PC-3 (cell line): ENCODE measurements at regions not wholly inside any gene's neighbourhood (a gene's known extent, or its start where the extent isn't known, plus 50 kb on each side); places are given as distances from the start of the nearest gene placed in this dataset.
A peak's percentile ranks its signal among the peaks of the same experiment; 100 is the strongest.

Source experiments
- ATAC-seq: fragments of 200-7000 bp; cut with Tn5 transposase; 2 replicates; pipeline ENCODE4 v1.9.1; 2020; ENCODE audit warnings: mild to moderate bottlenecking, moderate library complexity
- BruUV-seq: library from RNA; stranded (reverse); fragments of 400-500 nt; replicated peaks from 2 replicates; lab custom pipeline; 2021; lab: Mats Ljungman, UMichigan
- CTCF ChIA-PET: fragments of 300-600 bp; sonication (Branson Sonifier 250); formaldehyde crosslinking; loops from one replicate; lab custom pipeline; 2022; ENCODE audit warnings: antibody characterized with exemption; lab: Charles Lee
- POLR2A ChIA-PET: fragments of 300-600 bp; sonication (Branson Sonifier 250); formaldehyde crosslinking; loops from one replicate; lab custom pipeline; 2022; ENCODE audit warnings: antibody characterized with exemption; ENCODE audit not compliant: unreplicated experiment; lab: Charles Lee
- DNase-seq: peaks from one replicate; pipeline ENCODE4 v3.0.0-alpha.2; 2015
- H2AFZ ChIP-seq: fragments of 300-600 bp; sonication (generic); 2 replicates; pipeline ENCODE4 v1.6.0; 2016; ENCODE audit warnings: antibody characterized with exemption, low read length
- H3F3A ChIP-seq: fragments of 300-600 bp; sonication (generic); one replicate; pipeline ENCODE4 v1.6.0; 2017; ENCODE audit warnings: antibody characterized with exemption, low read length, control low read depth, mild to moderate bottlenecking; ENCODE audit not compliant: unreplicated experiment
- H3K27ac ChIP-seq: fragments of 300-600 bp; sonication (generic); 2 replicates; pipeline ENCODE4 v1.5.1; 2016; ENCODE audit warnings: mild to moderate bottlenecking, low read length
- H3K27me3 ChIP-seq: fragments of 300-600 bp; sonication (generic); 2 replicates; pipeline ENCODE4 v1.6.1; 2016; ENCODE audit warnings: low read length, mixed read lengths
- H3K36me3 ChIP-seq: fragments of 300-600 bp; sonication (generic); 2 replicates; pipeline ENCODE4 v1.6.1; 2016; ENCODE audit warnings: low read depth, mixed run types, low read length, mixed read lengths
- H3K4me1 ChIP-seq: fragments of 300-600 bp; sonication (generic); 2 replicates; pipeline ENCODE4 v1.5.1; 2016; ENCODE audit warnings: low read length; ENCODE audit not compliant: insufficient read depth
- H3K4me2 ChIP-seq: fragments of 300-600 bp; sonication (generic); 2 replicates; pipeline ENCODE4 v1.6.0; 2016; ENCODE audit warnings: low read length
- H3K4me3 ChIP-seq: fragments of 300-600 bp; sonication (generic); 2 replicates; pipeline ENCODE4 v1.5.1; 2016; ENCODE audit warnings: mild to moderate bottlenecking, low read length, mixed read lengths
- H3K79me2 ChIP-seq: fragments of 300-600 bp; sonication (generic); 2 replicates; pipeline ENCODE4 v1.6.1; 2017; ENCODE audit warnings: low read length, mixed read lengths
- H3K9ac ChIP-seq: fragments of 300-600 bp; sonication (generic); 2 replicates; pipeline ENCODE4 v1.6.0; 2016; ENCODE audit warnings: mild to moderate bottlenecking, low read length
- H3K9me2 ChIP-seq: fragments of 300-600 bp; sonication (generic); replicated peaks from 2 replicates; pipeline ENCODE4 v1.6.1; 2016; ENCODE audit warnings: mixed run types, low read length, mixed read lengths
- H3K9me3 ChIP-seq: fragments of 300-600 bp; sonication (generic); 2 replicates; pipeline ENCODE4 v1.6.1; 2016; ENCODE audit warnings: low read length, mixed read lengths
- H4K20me1 ChIP-seq: fragments of 300-600 bp; sonication (generic); 2 replicates; pipeline ENCODE4 v1.6.1; 2016; ENCODE audit warnings: low read length, mixed read lengths
- EZH2 ChIP-seq: fragments of 300-600 bp; sonication (generic); IDR thresholded peaks from one replicate; pipeline ENCODE4 v1.6.1; 2017; ENCODE audit warnings: antibody characterized with exemption, mild to moderate bottlenecking, low read length; ENCODE audit not compliant: unreplicated experiment
- EZH2phosphoT487 ChIP-seq: fragments of 300-600 bp; sonication (generic); IDR thresholded peaks from 2 replicates; pipeline ENCODE4 v1.6.1; 2018; ENCODE audit warnings: mild to moderate bottlenecking, antibody characterized with exemption, low read length, borderline replicate concordance
- intact Hi-C: fragments of 100-400 bp; cut with micrococcal nuclease; formaldehyde crosslinking; loops from 2 replicates; pipeline ENCODE4 v1.9.0; 2023
- TF ChIP-seq, protein P1 (sequence below): fragments of 300-600 bp; sonication (generic); conservative IDR thresholded peaks from 2 replicates; pipeline ENCODE4 v1.5.1; 2017; ENCODE audit warnings: antibody characterized with exemption, low read depth, mild to moderate bottlenecking, low read length

GRCh38 chr7:24151944-24152343 is 132.0 kb upstream of the NPY start:
- DNase-seq (no peak), ATAC-seq (no peak)
- Histone ChIP-seq H3K79me2 (no peaks in the 10 kb centered on the region), H3K27me3 (no peaks in the 10 kb centered on the region), H3K9me2 (no peaks in the 10 kb centered on the region), H3K4me2 (no peak overlapping the region), H3F3A (no peaks in the 10 kb centered on the region), H3K9me3 (no peaks in the 10 kb centered on the region), H3K9ac (no peak overlapping the region), H3K27ac (no peak overlapping the region), H3K4me1 (no peaks in the 10 kb centered on the region), H4K20me1 (no peaks in the 10 kb centered on the region), H3K36me3 (no peaks in the 10 kb centered on the region), H2AFZ (no peak overlapping the region), H3K4me3 (no peak overlapping the region)
- POLR2A ChIA-PET: no interaction called here
- TF ChIP-seq EZH2 (no peak), EZH2phosphoT487 (no peak)
- TF ChIP-seq, protein P1, sequence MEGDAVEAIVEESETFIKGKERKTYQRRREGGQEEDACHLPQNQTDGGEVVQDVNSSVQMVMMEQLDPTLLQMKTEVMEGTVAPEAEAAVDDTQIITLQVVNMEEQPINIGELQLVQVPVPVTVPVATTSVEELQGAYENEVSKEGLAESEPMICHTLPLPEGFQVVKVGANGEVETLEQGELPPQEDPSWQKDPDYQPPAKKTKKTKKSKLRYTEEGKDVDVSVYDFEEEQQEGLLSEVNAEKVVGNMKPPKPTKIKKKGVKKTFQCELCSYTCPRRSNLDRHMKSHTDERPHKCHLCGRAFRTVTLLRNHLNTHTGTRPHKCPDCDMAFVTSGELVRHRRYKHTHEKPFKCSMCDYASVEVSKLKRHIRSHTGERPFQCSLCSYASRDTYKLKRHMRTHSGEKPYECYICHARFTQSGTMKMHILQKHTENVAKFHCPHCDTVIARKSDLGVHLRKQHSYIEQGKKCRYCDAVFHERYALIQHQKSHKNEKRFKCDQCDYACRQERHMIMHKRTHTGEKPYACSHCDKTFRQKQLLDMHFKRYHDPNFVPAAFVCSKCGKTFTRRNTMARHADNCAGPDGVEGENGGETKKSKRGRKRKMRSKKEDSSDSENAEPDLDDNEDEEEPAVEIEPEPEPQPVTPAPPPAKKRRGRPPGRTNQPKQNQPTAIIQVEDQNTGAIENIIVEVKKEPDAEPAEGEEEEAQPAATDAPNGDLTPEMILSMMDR: no peak
- CTCF ChIA-PET: no interaction called here
- intact Hi-C loops: no loop called here
- BruUV-seq: no TSS peak

DNA sequence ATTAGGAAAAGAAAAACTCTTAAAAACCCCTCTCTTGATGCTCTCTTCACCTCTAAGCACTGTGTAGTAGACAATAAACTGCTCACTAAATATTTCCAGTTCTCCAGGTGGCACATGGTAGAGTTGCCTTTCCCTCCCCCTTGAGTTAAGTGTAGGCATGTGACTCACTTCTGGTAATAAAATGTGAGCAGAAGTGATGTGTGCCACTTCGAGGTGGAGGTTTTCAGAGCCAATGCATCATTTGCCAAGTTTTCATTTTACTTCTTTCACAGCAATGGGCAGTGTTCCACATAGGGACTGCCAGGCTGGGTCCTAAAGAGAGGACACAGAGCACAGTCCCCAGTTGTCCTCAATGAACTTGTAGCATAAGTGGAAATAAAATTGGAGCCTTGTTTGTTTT is 131.6 kb upstream of the NPY start:
- no peak for ATAC-seq

GRCh38 chr7:24152877-24153472 is 131.0 kb upstream of the NPY start:
- no peak for ATAC-seq
- peak overlapping the region; percentile 10; the same call in 1 of the 2 replicates for H3K4me2 ChIP-seq

More for the DNA sequence above, 131.6 kb upstream of the NPY start:
- H3K9me2 ChIP-seq: no peaks in the 10 kb centered on the region
- H3K4me2 ChIP-seq: no peak overlapping the region
- no peaks in the 10 kb centered on the region for H3K79me2 ChIP-seq
- intact Hi-C loops: no loop called here
- H3K4me3 ChIP-seq: no peak overlapping the region
- BruUV-seq: no TSS peak
- ChIA-PET POLR2A (interaction anchor here (0.6 kb wide), 1 partner anchor 1327 kb away, joined by 20 read pairs; no protein-coding TSS in a partner anchor), CTCF (no interaction called here)
- H3K4me1 ChIP-seq: no peaks in the 10 kb centered on the region
- H3K36me3 ChIP-seq: no peaks in the 10 kb centered on the region
- H3K27ac ChIP-seq: no peak overlapping the region
- no peaks in the 10 kb centered on the region for H4K20me1 ChIP-seq
- no peak overlapping the region for H2AFZ ChIP-seq
- no peaks in the 10 kb centered on the region for H3K27me3 ChIP-seq
- peak; percentile 59 for DNase-seq
- H3F3A ChIP-seq: no peaks in the 10 kb centered on the region
- H3K9ac ChIP-seq: no peak overlapping the region
- TF ChIP-seq, protein P1: no peak
- TF ChIP-seq EZH2phosphoT487: no peak
- H3K9me3 ChIP-seq: no peaks in the 10 kb centered on the region

More at GRCh38 chr7:24152877-24153472, 131.0 kb upstream of the NPY start:
- TF ChIP-seq EZH2phosphoT487 (no peak), EZH2 (no peak)
- TF ChIP-seq, protein P1: no peak
- 0 out of 2 replicates have a peak overlapping the region, but pooled peaks have one; percentile 20 for H2AFZ ChIP-seq
- H3K36me3 ChIP-seq: no peaks in the 10 kb centered on the region
- no TSS peak for BruUV-seq
- H3K9me2 ChIP-seq: no peaks in the 10 kb centered on the region
- DNase-seq: no peak
- ChIA-PET POLR2A (interaction anchor here (0.6 kb wide), 1 partner anchor 1328 kb away, joined by 20 read pairs; no protein-coding TSS in a partner anchor), CTCF (no interaction called here)
- no peaks in the 10 kb centered on the region for H3F3A ChIP-seq
- intact Hi-C loops: no loop called here
- H3K79me2 ChIP-seq: no peaks in the 10 kb centered on the region
- no peaks in the 10 kb centered on the region for H3K4me1 ChIP-seq
- no peak overlapping the region for H3K4me3 ChIP-seq
- H3K9me3 ChIP-seq: no peaks in the 10 kb centered on the region
- H3K27me3 ChIP-seq: peaks cover 1% of the 10 kb centered on the region; the same call in 1 of the 2 replicates
- H4K20me1 ChIP-seq: no peaks in the 10 kb centered on the region
- no peak overlapping the region for H3K27ac ChIP-seq
- no peak overlapping the region for H3K9ac ChIP-seq
